CD4-positive, alpha-beta T cell (primary cell): ENCODE measurements at regions not wholly inside any gene's neighbourhood (a gene's known extent, or its start where the extent isn't known, plus 50 kb on each side); places are given as distances from the start of the nearest gene placed in this dataset.
"Not testable (repeated sequence)": the region's sequence is repeated elsewhere in the genome, so short reads cannot be mapped to it uniquely, and the experiment has no call there.

Source experiments
- ATAC-seq: fragments of 200-7000 bp; cut with Tn5 transposase; one replicate; pipeline ENCODE4 v1.10.0; 2022; ENCODE audit warnings: mild to moderate bottlenecking; ENCODE audit not compliant: poor library complexity
- CTCF ChIA-PET: fragments of 350-600 bp; sonication (Branson Sonifier 250); formaldehyde crosslinking; loops from one replicate; lab custom pipeline; 2021; ENCODE audit warnings: antibody characterized with exemption, inconsistent platforms; lab: Charles Lee
- POLR2A ChIA-PET: fragments of 350-600 bp; sonication (Branson Sonifier 250); formaldehyde crosslinking; loops from one replicate; lab custom pipeline; 2021; ENCODE audit warnings: antibody characterized with exemption, inconsistent platforms; lab: Charles Lee
- DNase-seq, 14 experiments: peaks; one replicate each; pipeline ENCODE4 v3.0.0-alpha.2; 2013 to 2020; ENCODE audit warnings: mixed read lengths in 2 of 14
- H3K27ac ChIP-seq, 2 donors: one replicate each; pipeline versions ENCODE4 v1.5.1 to v1.7.0; 2013; ENCODE audit warnings: low read length in 2 of 2, low read depth in 1 of 2, mild to moderate bottlenecking in 1 of 2
- H3K27me3 ChIP-seq, 2 experiments: 1 replicate in 1 of 2; 2 replicates in 1 of 2; pipeline versions ENCODE4 v1.6.1 to v1.7.0; 2013; ENCODE audit warnings: low read length in 2 of 2, control low read depth in 1 of 2, mild to moderate bottlenecking in 1 of 2, moderate library complexity in 1 of 2; ENCODE audit not compliant: insufficient read depth in 2 of 2, control insufficient read depth in 1 of 2
- H3K36me3 ChIP-seq: one replicate; pipeline ENCODE4 v1.6.1; 2013; ENCODE audit warnings: low read length, control low read depth; ENCODE audit not compliant: insufficient read depth
- H3K4me1 ChIP-seq: one replicate; pipeline ENCODE4 v1.6.1; 2013; ENCODE audit warnings: low read length, control low read depth; ENCODE audit not compliant: insufficient read depth
- H3K4me3 ChIP-seq: one replicate; pipeline ENCODE4 v1.5.1; 2013; ENCODE audit warnings: mild to moderate bottlenecking, low read length, moderate library complexity
- H3K9me3 ChIP-seq, 2 experiments: 1 replicate in 1 of 2; 2 replicates in 1 of 2; pipeline versions ENCODE4 v1.6.1 to v1.7.0; 2013; ENCODE audit warnings: low read length in 2 of 2, mild to moderate bottlenecking in 2 of 2, control low read depth in 1 of 2, moderate library complexity in 1 of 2; ENCODE audit not compliant: control insufficient read depth in 1 of 2, insufficient read depth in 1 of 2
- H3K27ac Mint-ChIP-seq: one replicate; pipeline ENCODE4 v1.8.0; 2020; ENCODE audit warnings: mixed read lengths
- H3K27me3 Mint-ChIP-seq: one replicate; pipeline ENCODE4 v1.8.0; 2021; ENCODE audit warnings: mixed read lengths
- H3K36me3 Mint-ChIP-seq: one replicate; pipeline ENCODE4 v1.8.0; 2021; ENCODE audit warnings: low read depth, mixed read lengths
- H3K4me1 Mint-ChIP-seq: one replicate; pipeline ENCODE4 v1.8.0; 2021; ENCODE audit warnings: low read depth, mixed read lengths
- H3K4me3 Mint-ChIP-seq: one replicate; pipeline ENCODE4 v1.8.0; 2020; ENCODE audit warnings: mild to moderate bottlenecking, mixed read lengths
- H3K9me3 Mint-ChIP-seq: one replicate; pipeline ENCODE4 v1.8.0; 2020; ENCODE audit warnings: mixed read lengths
- intact Hi-C, 2 experiments: fragments of 100-400 bp; cut with DNase I in 1 of 2; cut with micrococcal nuclease in 1 of 2; formaldehyde crosslinking; loops; one replicate each; pipeline versions ENCODE4 v1.15.1 to v1.9.0; 2023 to 2025; cut with DNase I, micrococcal nuclease
- TF ChIP-seq, protein P1 (sequence below): fragments of 200-600 bp; IDR thresholded peaks from one replicate; pipeline ENCODE4 v1.8.0; 2022; ENCODE audit warnings: antibody characterized with exemption, mild to moderate bottlenecking

DNA sequence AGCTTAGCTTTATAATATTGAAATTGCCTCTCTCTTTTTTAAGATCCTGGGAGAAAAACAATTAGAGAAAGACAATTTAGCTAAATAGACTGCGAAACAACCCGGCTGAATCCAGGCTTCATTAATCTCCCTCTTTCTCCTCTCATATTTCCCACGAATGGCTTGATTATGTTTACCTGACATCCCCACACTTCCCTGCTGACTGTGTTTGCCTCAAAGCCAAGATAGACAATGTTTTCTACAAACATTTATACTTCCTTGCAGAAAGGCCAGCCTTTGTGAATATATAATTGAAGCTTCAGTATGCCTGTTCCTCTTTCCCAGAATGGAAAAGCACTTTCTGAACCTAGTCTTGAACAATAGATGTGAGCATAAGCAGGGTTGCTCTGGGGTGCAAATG lies 566.8 kb downstream of the PDHA2 start:
- no peaks in the 10 kb centered on the region for H3K27me3 ChIP-seq
- Mint-ChIP-seq H3K9me3 (peaks cover 5% of the 10 kb centered on the region), H3K36me3 (no peaks in the 10 kb centered on the region), H3K27ac (no peak overlapping the region), H3K4me1 (no peaks in the 10 kb centered on the region), H3K27me3 (no peaks in the 10 kb centered on the region), H3K4me3 (no peak overlapping the region)
- H3K36me3 ChIP-seq = no peaks in the 10 kb centered on the region
- ChIA-PET POLR2A (no interaction called here), CTCF (no interaction called here)
- ATAC-seq (no peak), DNase-seq (no peak)
- H3K4me3 ChIP-seq = no peak overlapping the region
- no peaks in the 10 kb centered on the region for H3K4me1 ChIP-seq
- H3K27ac ChIP-seq = no peak overlapping the region
- no peaks in the 10 kb centered on the region for H3K9me3 ChIP-seq
- TF ChIP-seq, protein P1, sequence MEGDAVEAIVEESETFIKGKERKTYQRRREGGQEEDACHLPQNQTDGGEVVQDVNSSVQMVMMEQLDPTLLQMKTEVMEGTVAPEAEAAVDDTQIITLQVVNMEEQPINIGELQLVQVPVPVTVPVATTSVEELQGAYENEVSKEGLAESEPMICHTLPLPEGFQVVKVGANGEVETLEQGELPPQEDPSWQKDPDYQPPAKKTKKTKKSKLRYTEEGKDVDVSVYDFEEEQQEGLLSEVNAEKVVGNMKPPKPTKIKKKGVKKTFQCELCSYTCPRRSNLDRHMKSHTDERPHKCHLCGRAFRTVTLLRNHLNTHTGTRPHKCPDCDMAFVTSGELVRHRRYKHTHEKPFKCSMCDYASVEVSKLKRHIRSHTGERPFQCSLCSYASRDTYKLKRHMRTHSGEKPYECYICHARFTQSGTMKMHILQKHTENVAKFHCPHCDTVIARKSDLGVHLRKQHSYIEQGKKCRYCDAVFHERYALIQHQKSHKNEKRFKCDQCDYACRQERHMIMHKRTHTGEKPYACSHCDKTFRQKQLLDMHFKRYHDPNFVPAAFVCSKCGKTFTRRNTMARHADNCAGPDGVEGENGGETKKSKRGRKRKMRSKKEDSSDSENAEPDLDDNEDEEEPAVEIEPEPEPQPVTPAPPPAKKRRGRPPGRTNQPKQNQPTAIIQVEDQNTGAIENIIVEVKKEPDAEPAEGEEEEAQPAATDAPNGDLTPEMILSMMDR = no peak
- intact Hi-C loops = loop anchor here in 1 of 2 experiments (10.0 kb wide), 1 partner anchor 438 kb away; no protein-coding TSS in a partner anchor

DNA sequence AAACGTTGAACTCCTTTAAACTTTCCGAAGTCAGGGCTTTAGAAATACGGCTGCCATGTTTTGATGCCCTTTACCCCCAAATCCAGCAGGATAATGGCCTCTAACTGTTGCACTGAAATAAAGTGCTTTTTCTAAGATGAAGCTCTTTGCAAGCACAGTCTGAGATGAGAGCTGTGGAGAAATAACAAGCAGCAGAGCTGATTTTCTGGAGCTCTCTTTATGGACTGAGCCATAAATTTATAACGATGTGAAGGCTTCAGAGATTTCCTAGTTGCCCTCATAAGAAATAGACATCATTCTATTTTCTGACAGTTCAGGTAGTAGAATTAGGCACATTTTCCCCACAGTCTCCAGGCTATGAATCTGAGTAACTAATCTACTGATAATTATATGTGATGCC lies 567.3 kb downstream of the PDHA2 start:
- H3K36me3 Mint-ChIP-seq = no peaks in the 10 kb centered on the region
- no peaks in the 10 kb centered on the region for H3K4me1 Mint-ChIP-seq
- peaks cover 5% of the 10 kb centered on the region for H3K9me3 Mint-ChIP-seq
- no peak overlapping the region for H3K27ac ChIP-seq
- ChIA-PET POLR2A (no interaction called here), CTCF (no interaction called here)
- H3K4me1 ChIP-seq = no peaks in the 10 kb centered on the region
- intact Hi-C loops = loop anchor here in 1 of 2 experiments (10.0 kb wide), 1 partner anchor 438 kb away; no protein-coding TSS in a partner anchor
- H3K9me3 ChIP-seq = no peaks in the 10 kb centered on the region
- DNase-seq = no peak
- ATAC-seq = no peak
- no peak overlapping the region for H3K4me3 Mint-ChIP-seq
- H3K36me3 ChIP-seq = no peaks in the 10 kb centered on the region
- no peaks in the 10 kb centered on the region for H3K27me3 Mint-ChIP-seq
- no peaks in the 10 kb centered on the region for H3K27me3 ChIP-seq
- TF ChIP-seq, protein P1 = no peak
- H3K27ac Mint-ChIP-seq = no peak overlapping the region
- no peak overlapping the region for H3K4me3 ChIP-seq

GRCh38 chr4:96407738-96408463 lies 568.0 kb downstream of the PDHA2 start:
- no peak overlapping the region for H3K27ac Mint-ChIP-seq
- no peaks in the 10 kb centered on the region for H3K4me1 Mint-ChIP-seq
- TF ChIP-seq, protein P1 = no peak
- no peaks in the 10 kb centered on the region for H3K36me3 Mint-ChIP-seq
- peaks cover 5% of the 10 kb centered on the region for H3K9me3 Mint-ChIP-seq
- intact Hi-C loops = loop anchor here in 1 of 2 experiments (10.0 kb wide), 1 partner anchor 437 kb away; no protein-coding TSS in a partner anchor
- Histone ChIP-seq H3K9me3 (no peaks in the 10 kb centered on the region), H3K36me3 (no peaks in the 10 kb centered on the region), H3K27ac (no peak overlapping the region), H3K4me1 (no peaks in the 10 kb centered on the region), H3K27me3 (no peaks in the 10 kb centered on the region), H3K4me3 (no peak overlapping the region)
- CTCF ChIA-PET = no interaction called here
- ATAC-seq (no peak), DNase-seq (no peak)
- H3K27me3 Mint-ChIP-seq = no peaks in the 10 kb centered on the region
- POLR2A ChIA-PET = no interaction called here
- no peak overlapping the region for H3K4me3 Mint-ChIP-seq

GRCh38 chr4:96414853-96415252 lies 575.0 kb downstream of the PDHA2 start:
- H3K9me3 Mint-ChIP-seq, H3K36me3 Mint-ChIP-seq, H3K4me1 Mint-ChIP-seq, H3K36me3 ChIP-seq, H3K4me3 ChIP-seq, H3K27ac ChIP-seq, H3K9me3 ChIP-seq, H3K27ac Mint-ChIP-seq, ATAC-seq, H3K4me1 ChIP-seq, H3K4me3 Mint-ChIP-seq, intact Hi-C loops, H3K27me3 ChIP-seq, CTCF ChIA-PET, DNase-seq, POLR2A ChIA-PET, H3K27me3 Mint-ChIP-seq: not testable (repeated sequence)
